NCI-H187 (cell line): ENCODE measurements at regions not wholly inside any gene's neighbourhood (a gene's known extent, or its start where the extent isn't known, plus 50 kb on each side); places are given as distances from the start of the nearest gene placed in this dataset.

ENCODE experiments used
- DNase-seq, 2 experiments: peaks; one replicate each; lab custom pipeline; 2025; lab: John Stamatoyannopoulos, UW

DNA sequence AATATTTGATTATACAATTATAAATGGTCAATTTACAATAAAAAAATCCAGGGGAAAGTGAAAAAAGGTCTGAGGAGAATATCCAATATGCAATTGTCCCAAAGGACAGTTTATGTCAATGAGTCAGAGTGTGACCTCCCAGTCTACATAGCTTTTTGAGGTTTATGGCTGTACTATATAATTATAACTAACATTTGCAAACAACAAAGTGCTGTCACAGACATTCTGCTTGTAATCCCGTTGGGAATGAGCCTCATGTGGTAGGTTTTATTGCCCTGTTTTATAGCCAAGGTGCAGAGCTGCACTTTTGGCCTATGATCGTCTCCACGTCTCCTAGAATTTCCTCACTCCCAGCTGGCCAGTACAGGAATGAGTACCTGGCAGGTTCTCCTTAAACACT is 103.8 kb downstream of the ADSS2 start:
- no peak for DNase-seq

DNA sequence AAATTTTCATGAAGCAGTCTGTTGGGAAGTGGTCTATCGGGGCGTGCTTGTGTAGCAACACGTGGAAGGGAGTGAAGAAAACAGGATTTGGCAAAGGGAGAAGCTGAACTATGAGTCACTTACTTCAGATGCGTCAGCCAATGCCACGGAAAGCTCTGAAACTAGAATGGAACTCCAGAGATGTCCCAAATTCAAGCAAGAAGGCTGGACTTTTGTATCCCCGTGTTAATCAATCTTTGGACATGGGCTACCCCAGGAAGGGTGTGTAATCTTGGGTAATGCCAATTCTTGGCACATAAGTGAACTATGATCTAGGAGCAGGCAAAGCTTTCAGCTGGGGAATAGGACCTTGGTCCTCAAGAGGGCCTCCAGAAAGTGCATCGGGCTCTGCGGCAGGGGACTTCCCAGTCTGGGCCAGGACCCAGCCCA is 102.6 kb downstream of the ADSS2 start:
- DNase-seq = no peak

DNA sequence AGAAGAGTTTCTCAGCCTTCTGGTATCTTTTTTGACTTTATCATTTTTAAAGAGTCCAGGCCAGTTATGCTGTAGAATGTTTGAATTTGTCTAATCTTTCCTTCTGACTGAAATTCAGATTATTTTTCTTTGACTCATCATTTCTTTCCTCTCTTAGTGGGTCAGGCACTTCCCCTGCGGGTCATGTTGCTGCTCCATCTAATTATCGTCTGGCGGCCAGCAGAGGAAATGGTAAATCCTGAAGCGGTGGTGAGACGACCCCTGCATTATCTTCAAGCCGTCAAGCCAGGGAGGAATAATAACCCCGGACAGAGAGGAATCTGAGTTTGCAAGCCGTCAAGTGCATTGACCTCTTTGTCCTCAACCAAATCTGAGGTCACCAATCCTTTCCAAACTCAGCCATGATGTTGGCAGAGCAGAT is 102.1 kb downstream of the ADSS2 start:
- DNase-seq = no peak

DNA sequence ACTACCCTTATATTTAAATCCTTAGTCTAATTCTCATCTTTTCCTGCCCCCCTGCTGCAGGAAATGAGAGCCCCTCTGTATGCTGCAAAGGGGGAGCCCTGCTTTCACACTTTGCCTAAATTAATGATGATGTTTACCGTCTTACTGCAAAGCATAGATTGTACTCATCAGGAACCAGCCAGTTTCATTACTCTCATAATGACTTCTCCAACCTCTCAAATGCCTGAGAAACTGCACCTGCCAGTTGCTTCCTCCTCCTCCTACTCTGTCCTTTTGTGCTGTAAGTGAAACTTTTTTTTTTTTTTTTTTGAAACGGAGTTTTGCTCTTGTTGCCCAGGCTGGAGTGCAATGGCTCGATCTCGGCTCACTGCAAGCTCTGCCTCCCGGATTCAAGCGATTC is 101.7 kb downstream of the ADSS2 start:
- DNase-seq = no peak

DNA sequence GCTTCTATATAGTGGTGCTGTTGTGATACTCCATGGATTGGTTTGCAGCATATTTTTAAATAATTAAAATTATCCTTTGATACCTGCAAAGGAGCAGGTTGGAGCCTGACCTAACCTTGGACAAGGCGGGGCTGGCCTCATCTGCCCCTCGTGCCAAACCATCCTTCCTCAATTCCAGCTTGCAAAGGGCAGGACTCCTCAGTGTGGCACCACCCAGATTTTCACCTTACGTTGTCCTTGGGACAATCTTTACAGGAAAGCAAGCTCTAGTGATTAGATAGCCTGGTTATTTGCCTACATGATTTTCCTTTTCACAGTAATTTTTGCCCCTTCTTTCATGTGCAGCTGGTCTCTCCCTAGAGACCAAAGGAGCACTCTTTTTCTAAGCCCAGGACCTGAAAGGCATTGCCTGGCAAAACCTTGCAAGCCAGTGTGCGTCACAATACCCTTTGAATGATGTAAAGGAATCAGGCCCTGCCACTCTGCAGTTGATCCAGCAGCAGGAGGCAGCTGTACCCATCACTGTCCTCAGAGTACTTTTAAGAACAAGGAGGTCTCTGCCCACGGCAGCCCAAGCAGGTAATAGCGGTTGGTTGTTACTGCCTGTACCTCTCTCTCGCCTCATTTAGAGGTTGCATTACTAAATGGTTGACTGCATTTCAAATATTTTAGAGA is 99.4 kb downstream of the ADSS2 start:
- DNase-seq = no peak

DNA sequence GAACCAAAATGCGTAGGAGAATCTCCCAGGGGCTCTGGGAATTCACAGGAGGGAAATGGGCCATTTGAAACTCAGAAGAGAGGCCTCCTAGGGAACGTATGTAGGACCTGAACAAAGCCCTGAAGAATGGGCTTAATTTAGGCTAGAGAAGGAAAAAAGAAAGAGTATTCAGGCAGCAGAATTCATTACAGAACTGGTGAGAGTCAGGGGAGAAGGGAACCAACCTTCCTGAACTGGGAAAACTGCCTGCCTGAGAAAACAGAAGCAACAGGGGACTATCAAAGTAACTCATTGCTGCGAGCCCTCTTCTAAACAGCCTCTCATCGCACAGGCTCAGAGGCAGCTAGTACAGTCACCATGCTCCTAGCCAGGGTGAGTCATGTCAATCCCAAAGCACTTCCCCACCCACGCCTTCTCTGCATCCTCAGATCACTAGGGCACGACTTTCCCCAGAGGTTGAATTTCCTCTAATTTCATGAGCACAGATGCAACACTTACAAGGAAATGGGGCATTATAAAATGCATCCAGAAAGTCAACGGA is 98.1 kb downstream of the ADSS2 start:
- no peak for DNase-seq

DNA sequence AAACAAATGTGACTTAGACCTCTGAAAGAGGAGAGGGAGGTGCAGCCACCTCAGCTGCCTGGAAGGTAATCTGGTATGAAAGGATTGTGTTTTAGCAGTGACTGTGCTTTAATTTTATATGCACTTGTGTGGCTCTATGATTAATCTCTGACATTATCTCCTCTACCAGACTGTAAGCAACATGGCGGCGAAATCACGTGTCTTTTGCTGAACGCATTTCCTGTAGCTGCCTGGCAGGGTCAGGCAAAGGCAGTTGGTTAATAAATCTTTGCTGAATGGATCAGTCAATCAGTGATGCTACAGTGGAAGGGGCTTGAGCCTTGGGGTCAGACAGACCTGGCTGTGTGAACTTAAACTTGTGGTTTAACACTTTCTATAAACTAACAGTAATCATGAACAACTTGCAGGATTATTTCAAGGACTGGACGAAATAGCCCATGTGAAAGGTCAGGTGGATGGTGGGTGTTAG is 96.9 kb downstream of the ADSS2 start:
- no peak for DNase-seq

DNA sequence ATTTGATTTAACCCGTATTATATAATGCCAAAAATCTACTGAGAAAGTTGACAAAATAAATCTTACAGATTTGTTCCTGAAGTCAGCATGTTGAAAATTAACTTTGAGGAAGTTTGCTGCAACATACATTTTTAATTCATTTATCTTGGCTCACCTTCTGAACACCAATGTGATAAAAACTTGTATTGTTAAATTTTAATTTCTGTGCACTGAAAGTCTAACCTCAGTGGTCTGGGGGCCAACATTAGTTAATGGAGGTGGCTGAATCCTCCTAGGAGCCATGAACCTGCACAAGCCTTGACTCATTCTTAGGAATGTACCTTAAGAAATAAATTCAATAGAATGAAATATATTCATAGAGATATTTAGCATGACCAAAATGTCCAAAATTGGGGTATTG is 95.3 kb downstream of the ADSS2 start:
- no peak for DNase-seq
